ENCODE measurements at regions not wholly inside any gene's neighbourhood (a gene's known extent, or its start where the extent isn't known, plus 50 kb on each side); places are given as distances from the start of the nearest gene placed in this dataset.

GRCh38 chr6:80638213-80639055 is 532.0 kb downstream of the BCKDHB start:
- Histone ChIP-seq H3K9me3 (ENCODE audit: control insufficient read depth, insufficient read depth, low read length) (no peaks in the 10 kb centered on the region), H3K9me2 (replicated peaks; ENCODE audit: control insufficient read depth, low read length) (no peaks in the 10 kb centered on the region), H3K4me3 (ENCODE audit: low read length) (no peak overlapping the region), H4K20me1 (ENCODE audit: control insufficient read depth, insufficient read depth, low read depth, low read length) (no peaks in the 10 kb centered on the region), H3F3A (ENCODE audit: control insufficient read depth, insufficient read depth) (no peaks in the 10 kb centered on the region), H3K27me3 (ENCODE audit: control insufficient read depth, low read length) (no peaks in the 10 kb centered on the region), H3K36me3 (ENCODE audit: control insufficient read depth, low read length) (no peaks in the 10 kb centered on the region), H3K79me2 (ENCODE audit: control insufficient read depth, low read length) (no peaks in the 10 kb centered on the region), H3K27ac (ENCODE audit: low read depth, low read length) (no peak overlapping the region), H3K4me1 (ENCODE audit: control insufficient read depth, low read length) (no peaks in the 10 kb centered on the region), H3K4me2 (ENCODE audit: low read length) (no peak overlapping the region)
- no peak for TF ChIP-seq CTCF (IDR thresholded peaks at IDR 0.05; ENCODE audit: low read depth, low read length, poor library complexity, severe bottlenecking)
- no peak for TF ChIP-seq EZH2phosphoT487 (IDR thresholded peaks at IDR 0.05; ENCODE audit: borderline replicate concordance, low read length)

- H3F3A ChIP-seq (ENCODE audit: control insufficient read depth, insufficient read depth), result no peaks in the 10 kb centered on the region
- H3K27me3 ChIP-seq (ENCODE audit: control insufficient read depth, low read length), result no peaks in the 10 kb centered on the region
- no peak overlapping the region for H3K4me2 ChIP-seq (ENCODE audit: low read length)
- H3K27ac ChIP-seq (ENCODE audit: low read depth, low read length), result no peak overlapping the region
- H4K20me1 ChIP-seq (ENCODE audit: control insufficient read depth, insufficient read depth, low read depth, low read length), result no peaks in the 10 kb centered on the region
- no peak overlapping the region for H3K4me3 ChIP-seq (ENCODE audit: low read length)
- no peaks in the 10 kb centered on the region for H3K9me2 ChIP-seq (replicated peaks; ENCODE audit: control insufficient read depth, low read length)
- TF ChIP-seq CTCF (IDR thresholded peaks at IDR 0.05; ENCODE audit: low read depth, low read length, poor library complexity, severe bottlenecking) (no peak), EZH2phosphoT487 (IDR thresholded peaks at IDR 0.05; ENCODE audit: borderline replicate concordance, low read length) (no peak)
- no peaks in the 10 kb centered on the region for H3K4me1 ChIP-seq (ENCODE audit: control insufficient read depth, low read length)
- no peaks in the 10 kb centered on the region for H3K36me3 ChIP-seq (ENCODE audit: control insufficient read depth, low read length)
- no peaks in the 10 kb centered on the region for H3K9me3 ChIP-seq (ENCODE audit: control insufficient read depth, insufficient read depth, low read length)
- no peaks in the 10 kb centered on the region for H3K79me2 ChIP-seq (ENCODE audit: control insufficient read depth, low read length)
Observed at GRCh38 chr6:80637312-80637711, 530.8 kb downstream of the BCKDHB start.

GRCh38 chr6:80636689-80637088 is 530.2 kb downstream of the BCKDHB start:
- Histone ChIP-seq H3K36me3 (ENCODE audit: control insufficient read depth, low read length) (no peaks in the 10 kb centered on the region), H3K27ac (ENCODE audit: low read depth, low read length) (no peak overlapping the region), H3K9me3 (ENCODE audit: control insufficient read depth, insufficient read depth, low read length) (no peaks in the 10 kb centered on the region)

More at GRCh38 chr6:80636689-80637088, 530.2 kb downstream of the BCKDHB start:
- Histone ChIP-seq H3K27me3 (ENCODE audit: control insufficient read depth, low read length) (no peaks in the 10 kb centered on the region), H3K4me2 (ENCODE audit: low read length) (no peak overlapping the region), H3F3A (ENCODE audit: control insufficient read depth, insufficient read depth) (no peaks in the 10 kb centered on the region), H3K79me2 (ENCODE audit: control insufficient read depth, low read length) (no peaks in the 10 kb centered on the region), H3K4me1 (ENCODE audit: control insufficient read depth, low read length) (no peaks in the 10 kb centered on the region), H3K9me2 (replicated peaks; ENCODE audit: control insufficient read depth, low read length) (no peaks in the 10 kb centered on the region), H4K20me1 (ENCODE audit: control insufficient read depth, insufficient read depth, low read depth, low read length) (no peaks in the 10 kb centered on the region), H3K4me3 (ENCODE audit: low read length) (no peak overlapping the region)
- TF ChIP-seq EZH2phosphoT487 (IDR thresholded peaks at IDR 0.05; ENCODE audit: borderline replicate concordance, low read length), result no peak
- no peak for TF ChIP-seq CTCF (IDR thresholded peaks at IDR 0.05; ENCODE audit: low read depth, low read length, poor library complexity, severe bottlenecking)

All from DOHH2 (cell line).